Glutamatergic neuron (in vitro differentiated cells): ENCODE measurements at regions not wholly inside any gene's neighbourhood (a gene's known extent, or its start where the extent isn't known, plus 50 kb on each side); places are given as distances from the start of the nearest gene placed in this dataset.

ENCODE experiments used
- DNase-seq: peaks from one replicate; pipeline ENCODE4 v3.0.0; 2022
- H3K27ac Mint-ChIP-seq: one replicate; pipeline ENCODE4 v1.8.0; 2020; ENCODE audit warnings: mild to moderate bottlenecking, mixed read lengths, inconsistent platforms; ENCODE audit not compliant: unreplicated experiment
- H3K27me3 Mint-ChIP-seq: one replicate; pipeline ENCODE4 v1.8.0; 2020; ENCODE audit warnings: mild to moderate bottlenecking, moderate library complexity, mixed read lengths, inconsistent platforms; ENCODE audit not compliant: unreplicated experiment
- H3K36me3 Mint-ChIP-seq: one replicate; pipeline ENCODE4 v1.8.0; 2020; ENCODE audit warnings: mild to moderate bottlenecking, mixed read lengths, inconsistent platforms; ENCODE audit not compliant: unreplicated experiment
- H3K4me1 Mint-ChIP-seq: one replicate; pipeline ENCODE4 v1.8.0; 2020; ENCODE audit warnings: mild to moderate bottlenecking, low read depth, mixed read lengths, inconsistent platforms; ENCODE audit not compliant: unreplicated experiment
- H3K4me3 Mint-ChIP-seq: one replicate; pipeline ENCODE4 v1.8.0; 2020; ENCODE audit warnings: mild to moderate bottlenecking, mixed read lengths, inconsistent platforms; ENCODE audit not compliant: unreplicated experiment
- H3K9me3 Mint-ChIP-seq: one replicate; pipeline ENCODE4 v1.8.0; 2020; ENCODE audit warnings: mild to moderate bottlenecking, moderate library complexity, mixed read lengths, inconsistent platforms; ENCODE audit not compliant: unreplicated experiment
- CTCF ChIP-seq: fragments of 200-600 bp; sonication (generic); IDR thresholded peaks from one replicate; pipeline ENCODE4 v1.5.0; 2021; ENCODE audit not compliant: partially characterized antibody, unreplicated experiment

DNA sequence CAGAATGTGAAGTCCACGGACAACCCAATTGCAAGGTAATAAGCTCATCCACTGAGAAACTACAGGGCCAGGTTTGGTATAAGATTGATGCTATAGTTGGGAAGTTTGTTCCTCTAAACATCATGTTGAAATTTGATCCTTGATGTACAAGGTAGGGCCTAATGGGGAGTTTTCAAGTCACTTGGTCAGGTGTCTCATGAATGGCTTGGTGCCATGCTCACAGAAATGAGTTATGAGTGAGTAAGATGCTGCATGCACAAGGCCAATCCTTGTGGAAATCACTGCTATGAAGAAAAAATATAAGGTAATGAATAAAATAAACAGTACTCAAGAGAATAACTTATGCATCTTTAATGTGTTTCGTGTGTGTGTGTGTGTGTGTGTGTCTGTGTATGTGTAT, 1891.2 kb downstream of the NCAM2 start:
- no peak overlapping the region for H3K4me3 Mint-ChIP-seq
- no peaks in the 10 kb centered on the region for H3K9me3 Mint-ChIP-seq
- H3K4me1 Mint-ChIP-seq = no peaks in the 10 kb centered on the region
- no peaks in the 10 kb centered on the region for H3K27me3 Mint-ChIP-seq
- no peaks in the 10 kb centered on the region for H3K36me3 Mint-ChIP-seq
- no peak for DNase-seq
- TF ChIP-seq CTCF = no peak
- no peak overlapping the region for H3K27ac Mint-ChIP-seq

DNA sequence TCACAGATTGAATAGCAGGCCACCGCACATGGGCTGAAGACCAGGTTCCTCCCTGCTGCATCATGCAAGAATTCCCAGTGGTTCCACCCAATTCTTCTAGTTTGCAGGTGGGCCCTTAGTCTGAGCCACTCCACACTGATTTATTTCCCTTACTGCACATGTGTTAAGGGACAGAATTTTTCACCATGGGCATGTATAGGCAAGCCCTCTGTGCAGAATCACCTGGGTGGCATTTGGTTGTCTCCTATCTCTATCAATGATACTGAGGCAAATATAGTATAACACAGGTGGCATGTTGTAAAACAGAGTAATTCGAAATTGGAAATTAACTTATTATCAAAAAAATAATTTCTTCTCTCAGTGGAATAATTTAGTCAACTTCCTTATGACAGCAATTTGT, 1892.4 kb downstream of the NCAM2 start:
- H3K27me3 Mint-ChIP-seq = no peaks in the 10 kb centered on the region
- no peak for TF ChIP-seq CTCF
- no peaks in the 10 kb centered on the region for H3K36me3 Mint-ChIP-seq
- no peak overlapping the region for H3K4me3 Mint-ChIP-seq
- no peaks in the 10 kb centered on the region for H3K4me1 Mint-ChIP-seq
- H3K27ac Mint-ChIP-seq = no peak overlapping the region
- H3K9me3 Mint-ChIP-seq = no peaks in the 10 kb centered on the region
- no peak for DNase-seq

DNA sequence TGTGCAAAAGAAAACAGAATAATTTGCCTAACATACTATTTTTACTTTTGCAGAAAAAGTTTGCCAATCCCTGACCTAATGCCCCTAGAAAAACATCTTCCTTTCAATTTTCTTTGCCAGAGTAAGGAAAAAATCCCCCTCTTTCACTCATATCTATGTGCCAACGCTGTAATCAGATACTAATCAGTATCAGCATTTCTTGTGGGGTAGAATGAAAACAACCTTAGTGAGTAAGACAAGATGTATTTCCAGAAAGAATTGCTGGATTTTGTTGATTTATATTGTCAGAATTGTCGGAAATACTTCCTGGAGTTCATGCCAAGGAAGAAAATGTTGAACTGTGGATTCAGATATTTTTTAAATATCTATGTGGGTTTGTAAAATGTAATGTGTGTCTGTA, 1893.8 kb downstream of the NCAM2 start:
- H3K9me3 Mint-ChIP-seq = no peaks in the 10 kb centered on the region
- H3K4me1 Mint-ChIP-seq = no peaks in the 10 kb centered on the region
- H3K36me3 Mint-ChIP-seq = no peaks in the 10 kb centered on the region
- DNase-seq = no peak
- H3K27ac Mint-ChIP-seq = no peak overlapping the region
- no peak for TF ChIP-seq CTCF
- H3K4me3 Mint-ChIP-seq = no peak overlapping the region
- H3K27me3 Mint-ChIP-seq = no peaks in the 10 kb centered on the region

DNA sequence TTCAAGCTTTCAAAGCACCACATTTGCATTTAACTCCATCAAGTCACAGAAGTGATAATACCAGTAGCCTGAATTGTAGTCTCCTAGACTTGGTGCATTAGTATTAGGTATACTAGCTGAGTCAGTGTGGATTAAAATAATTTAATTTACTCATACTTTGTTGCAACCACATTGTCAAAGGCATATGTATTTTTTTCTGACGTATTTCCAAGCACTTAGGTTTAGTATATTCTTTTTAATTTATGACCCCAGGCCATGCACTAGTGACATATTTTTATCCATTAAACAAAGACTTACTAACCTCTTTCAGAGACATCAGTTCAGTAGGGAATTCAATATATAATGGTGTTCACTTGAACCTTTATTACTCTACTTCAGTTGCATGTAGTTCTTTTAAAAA, 1894.5 kb downstream of the NCAM2 start:
- Mint-ChIP-seq H3K9me3 (no peaks in the 10 kb centered on the region), H3K4me1 (no peaks in the 10 kb centered on the region), H3K27ac (no peak overlapping the region), H3K36me3 (no peaks in the 10 kb centered on the region), H3K4me3 (no peak overlapping the region), H3K27me3 (no peaks in the 10 kb centered on the region)
- no peak for DNase-seq
- TF ChIP-seq CTCF = no peak

DNA sequence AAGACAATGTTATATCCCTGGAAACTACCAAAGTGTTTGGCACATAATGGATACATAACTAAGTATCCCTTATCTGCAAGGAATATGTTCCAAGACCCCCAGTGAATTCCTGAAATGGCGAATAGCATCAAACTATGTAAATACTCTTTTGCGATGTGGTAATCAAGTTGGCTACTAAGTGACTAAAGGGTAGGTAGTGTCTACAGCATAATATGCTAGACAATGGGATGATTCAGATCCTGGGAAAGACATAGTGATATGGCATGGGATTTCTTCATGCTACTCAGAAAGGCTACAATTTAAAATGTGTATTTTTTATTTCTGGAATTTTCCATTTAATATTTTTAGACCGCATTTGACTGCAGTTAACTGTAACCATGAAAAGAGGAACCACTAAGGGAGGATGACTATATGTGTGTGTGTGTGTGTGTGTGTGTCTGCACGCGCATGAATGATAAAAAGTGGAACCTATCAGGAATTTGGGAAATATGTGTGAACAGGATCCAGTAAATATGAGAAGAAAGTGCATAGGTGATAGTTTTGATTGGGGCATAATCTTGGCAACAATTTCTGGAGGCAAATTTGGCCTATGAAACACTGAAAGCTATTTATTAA, 1899.9 kb downstream of the NCAM2 start:
- Mint-ChIP-seq H3K36me3 (no peaks in the 10 kb centered on the region), H3K9me3 (no peaks in the 10 kb centered on the region), H3K4me1 (no peaks in the 10 kb centered on the region), H3K27me3 (no peaks in the 10 kb centered on the region), H3K27ac (no peak overlapping the region), H3K4me3 (no peak overlapping the region)
- no peak for DNase-seq
- no peak for TF ChIP-seq CTCF
